Gastroesophageal sphincter (tissue), 4 donors: ENCODE measurements at regions not wholly inside any gene's neighbourhood (a gene's known extent, or its start where the extent isn't known, plus 50 kb on each side); places are given as distances from the start of the nearest gene placed in this dataset.

Source experiments
- ATAC-seq: fragments of 150-250 bp; one replicate; pipeline ENCODE4 v1.9.1; 2016; ENCODE audit warnings: mild to moderate bottlenecking, moderate library complexity
- H3K27ac ChIP-seq, 4 donors: fragments of 200-600 bp; sonication (generic) in 3 of 4; 1 replicate in 3 of 4; 2 replicates in 1 of 4; pipeline ENCODE4 v1.5.1; 2016 to 2019
- H3K27me3 ChIP-seq: fragments of 200-600 bp; sonication (generic); one replicate; pipeline ENCODE4 v1.5.1; 2019
- H3K36me3 ChIP-seq, 2 donors: fragments of 200-600 bp; sonication (generic); one replicate each; pipeline ENCODE4 v1.5.1; 2019; ENCODE audit warnings: control low read depth in 1 of 2
- H3K4me1 ChIP-seq, 3 donors: fragments of 200-600 bp; sonication (generic); 1 replicate in 2 of 3; 2 replicates in 1 of 3; pipeline ENCODE4 v1.5.1; 2016 to 2019; ENCODE audit warnings: control low read depth in 2 of 3
- H3K4me3 ChIP-seq, 2 donors: fragments of 200-600 bp; sonication (generic); one replicate each; pipeline ENCODE4 v1.5.1; 2019; ENCODE audit warnings: mild to moderate bottlenecking in 1 of 2, moderate library complexity in 1 of 2
- H3K9me3 ChIP-seq, 3 donors: fragments of 200-600 bp; sonication (generic); one replicate each; pipeline ENCODE4 v1.5.1; 2017 to 2019; ENCODE audit warnings: control low read depth in 2 of 3
- EP300 ChIP-seq: sonication (generic); formaldehyde crosslinking; IDR thresholded peaks from one replicate; pipeline ENCODE4 v1.6.1; 2017; ENCODE audit warnings: antibody characterized with exemption, mild to moderate bottlenecking
- POLR2A ChIP-seq, 2 donors: fragments of 450-650 bp; IDR thresholded peaks; one replicate each; pipeline ENCODE4 v1.6.1; 2017; ENCODE audit warnings: antibody characterized with exemption in 2 of 2, mild to moderate bottlenecking in 2 of 2, moderate library complexity in 1 of 2
- POLR2AphosphoS5 ChIP-seq: sonication (generic); formaldehyde crosslinking; IDR thresholded peaks from one replicate; pipeline ENCODE4 v1.6.1; 2017; ENCODE audit warnings: antibody characterized with exemption
- WGBS, 2 donors: methylation state at CpG; one replicate each; pipeline ENCODE4 v1.1.5; 2018; ENCODE audit warnings: low coverage in 1 of 2; 5-methylcytosine and 5-hydroxymethylcytosine counted together
- TF ChIP-seq, protein P1 (sequence below), 4 experiments: fragments of 200-600 bp in 2 of 4; fragments of 450-650 bp in 2 of 4; sonication (generic) in 1 of 4; IDR thresholded peaks; one replicate each; pipeline ENCODE4 v1.5.1; 2017 to 2019; ENCODE audit warnings: antibody characterized with exemption in 4 of 4, mild to moderate bottlenecking in 2 of 4, moderate library complexity in 2 of 4

DNA sequence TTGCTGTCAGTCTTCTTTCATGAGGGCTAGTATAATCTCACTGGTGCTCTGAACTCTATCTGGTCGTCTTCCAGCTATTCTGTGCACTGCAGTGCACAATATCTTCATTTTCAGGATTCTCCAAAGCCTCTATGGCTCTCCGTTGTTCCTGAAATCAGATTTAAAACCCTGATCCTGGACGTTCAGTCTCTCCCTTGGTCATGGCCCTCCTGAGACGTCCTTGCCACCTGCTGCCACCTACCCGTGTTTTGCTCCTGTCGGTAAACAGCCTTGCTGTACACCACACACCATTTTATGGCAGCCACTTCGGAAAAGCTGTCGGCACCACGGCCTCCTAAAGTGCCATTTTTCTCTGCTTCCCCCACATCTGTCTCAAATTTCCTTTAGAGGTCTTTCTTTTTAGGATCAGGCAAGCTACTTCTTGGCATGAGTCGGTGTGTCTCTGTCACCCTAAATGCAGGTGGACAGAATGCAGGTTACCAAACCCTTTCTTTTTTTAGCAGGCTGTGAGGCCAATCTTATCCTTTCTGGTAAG is 170.0 kb downstream of the HRH4 start:
- no peak overlapping the region for H3K27ac ChIP-seq
- 74% methylated on average over 10 of the region's 10 CpGs; no CpG with 5 or more reads in 1 of the 2 donors for WGBS, 2 donors
- no peak overlapping the region for H3K4me3 ChIP-seq
- no peak for ATAC-seq
- no peaks in the 10 kb centered on the region for H3K9me3 ChIP-seq
- H3K4me1 ChIP-seq, result no peaks in the 10 kb centered on the region
- H3K27me3 ChIP-seq, result peaks cover 5% of the 10 kb centered on the region
- TF ChIP-seq POLR2AphosphoS5 (no peak), EP300 (no peak), POLR2A (IDR thresholded peaks at IDR 0.05) (no peak)
- TF ChIP-seq, protein P1, sequence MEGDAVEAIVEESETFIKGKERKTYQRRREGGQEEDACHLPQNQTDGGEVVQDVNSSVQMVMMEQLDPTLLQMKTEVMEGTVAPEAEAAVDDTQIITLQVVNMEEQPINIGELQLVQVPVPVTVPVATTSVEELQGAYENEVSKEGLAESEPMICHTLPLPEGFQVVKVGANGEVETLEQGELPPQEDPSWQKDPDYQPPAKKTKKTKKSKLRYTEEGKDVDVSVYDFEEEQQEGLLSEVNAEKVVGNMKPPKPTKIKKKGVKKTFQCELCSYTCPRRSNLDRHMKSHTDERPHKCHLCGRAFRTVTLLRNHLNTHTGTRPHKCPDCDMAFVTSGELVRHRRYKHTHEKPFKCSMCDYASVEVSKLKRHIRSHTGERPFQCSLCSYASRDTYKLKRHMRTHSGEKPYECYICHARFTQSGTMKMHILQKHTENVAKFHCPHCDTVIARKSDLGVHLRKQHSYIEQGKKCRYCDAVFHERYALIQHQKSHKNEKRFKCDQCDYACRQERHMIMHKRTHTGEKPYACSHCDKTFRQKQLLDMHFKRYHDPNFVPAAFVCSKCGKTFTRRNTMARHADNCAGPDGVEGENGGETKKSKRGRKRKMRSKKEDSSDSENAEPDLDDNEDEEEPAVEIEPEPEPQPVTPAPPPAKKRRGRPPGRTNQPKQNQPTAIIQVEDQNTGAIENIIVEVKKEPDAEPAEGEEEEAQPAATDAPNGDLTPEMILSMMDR (IDR thresholded peaks at IDR 0.05), result no peak
- no peaks in the 10 kb centered on the region for H3K36me3 ChIP-seq

DNA sequence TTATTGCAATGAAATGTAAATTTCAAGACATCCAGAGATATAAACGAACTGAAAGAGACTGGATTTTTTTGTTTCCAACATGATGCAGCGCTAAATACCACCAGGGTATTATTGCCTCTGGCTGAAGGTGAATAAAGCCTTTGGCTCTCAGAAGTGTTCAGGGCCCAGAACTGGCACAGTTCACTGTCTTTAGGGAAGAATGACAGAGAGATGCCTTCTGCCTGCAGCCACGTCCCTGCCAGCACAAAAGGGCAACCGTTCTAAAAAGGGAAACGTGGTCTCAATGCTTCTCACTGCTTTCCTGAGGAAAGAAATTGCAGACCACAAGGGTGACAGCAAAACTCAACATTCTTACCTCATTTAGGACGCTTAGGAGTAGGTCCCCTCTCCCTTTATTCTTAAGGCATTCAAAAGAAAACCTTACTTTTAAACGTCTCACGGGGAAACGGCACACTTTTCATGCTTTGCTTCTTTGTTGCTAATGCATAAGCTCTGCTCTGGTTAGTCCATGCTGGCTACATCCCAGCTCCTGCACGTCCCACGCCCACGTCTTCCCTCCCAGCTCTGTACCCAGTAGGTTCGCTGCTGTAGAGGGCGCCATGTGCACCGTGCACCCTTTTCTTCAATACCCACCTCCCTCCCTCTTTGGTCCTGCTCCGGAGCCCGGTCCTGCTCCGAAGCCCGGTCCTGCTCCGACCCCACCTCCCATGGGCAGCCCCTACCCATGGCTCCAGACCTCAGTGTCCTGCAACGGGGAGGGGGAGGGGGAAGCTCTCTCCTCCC is 171.0 kb downstream of the HRH4 start:
- WGBS, 2 donors, result 23 to 40% methylated on average over 6 to 18 of the region's 21 CpGs
- no peaks in the 10 kb centered on the region for H3K9me3 ChIP-seq
- TF ChIP-seq POLR2A (IDR thresholded peaks at IDR 0.05), result no peak
- H3K27ac ChIP-seq, result no peak overlapping the region
- H3K27me3 ChIP-seq, result peaks cover 5% of the 10 kb centered on the region
- H3K36me3 ChIP-seq, result no peaks in the 10 kb centered on the region
- ATAC-seq, result no peak
- no peaks in the 10 kb centered on the region for H3K4me1 ChIP-seq
- no peak overlapping the region for H3K4me3 ChIP-seq

GRCh38 chr18:24632158-24632988 is 171.9 kb downstream of the HRH4 start:
- ATAC-seq, result no peak
- Histone ChIP-seq H3K36me3 (no peaks in the 10 kb centered on the region), H3K27me3 (peaks cover 5% of the 10 kb centered on the region), H3K9me3 (no peaks in the 10 kb centered on the region), H3K4me1 (no peaks in the 10 kb centered on the region), H3K4me3 (no peak overlapping the region), H3K27ac (no peak overlapping the region)
- 85 to 92% methylated on average over 4 to 5 of the region's 15 CpGs for WGBS, 2 donors
- TF ChIP-seq POLR2A (IDR thresholded peaks at IDR 0.05), result no peak
- TF ChIP-seq POLR2AphosphoS5, result no peak
- TF ChIP-seq EP300, result no peak
- TF ChIP-seq, protein P1 (IDR thresholded peaks at IDR 0.05), result no peak

GRCh38 chr18:24633121-24633520 is 172.7 kb downstream of the HRH4 start:
- Histone ChIP-seq H3K36me3 (no peaks in the 10 kb centered on the region), H3K4me3 (no peak overlapping the region), H3K9me3 (no peaks in the 10 kb centered on the region), H3K4me1 (no peaks in the 10 kb centered on the region), H3K27ac (no peak overlapping the region), H3K27me3 (peaks cover 5% of the 10 kb centered on the region)
- 97 to 100% methylated on average over 3 of the region's 3 CpGs for WGBS, 2 donors
- no peak for TF ChIP-seq POLR2A (IDR thresholded peaks at IDR 0.05)
- TF ChIP-seq EP300, result no peak
- TF ChIP-seq, protein P1 (IDR thresholded peaks at IDR 0.05), result no peak
- TF ChIP-seq POLR2AphosphoS5, result no peak
- no peak for ATAC-seq

DNA sequence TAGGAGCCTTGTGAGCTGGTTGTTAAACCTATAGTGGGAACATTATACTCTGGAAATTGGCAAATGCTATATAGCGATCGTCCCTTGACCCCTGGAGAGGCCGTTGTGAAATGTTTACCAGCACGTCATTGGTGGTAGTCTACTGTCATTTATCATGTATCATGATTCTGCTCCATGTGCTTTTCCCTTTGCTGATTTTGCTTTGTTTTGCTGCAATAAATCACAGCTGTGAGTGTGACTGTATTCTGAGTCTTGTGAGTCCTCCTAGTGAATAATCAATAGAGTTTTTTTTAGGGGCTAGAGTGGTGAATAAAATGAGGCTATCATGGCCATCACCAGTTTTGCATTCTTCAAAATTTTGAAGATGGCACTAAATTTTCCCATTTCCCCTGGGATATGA is 189.1 kb downstream of the HRH4 start:
- no peak for ATAC-seq
- H3K4me3 ChIP-seq, result no peak overlapping the region
- H3K27me3 ChIP-seq, result no peaks in the 10 kb centered on the region
- H3K36me3 ChIP-seq, result no peaks in the 10 kb centered on the region
- WGBS, 2 donors, result 31 to 57% methylated on average over 4 of the region's 4 CpGs
- H3K27ac ChIP-seq, result no peak overlapping the region
- H3K4me1 ChIP-seq, result no peaks in the 10 kb centered on the region
- peaks cover 0 to 14% (median 0%) of the 10 kb centered on the region in 3 donors for H3K9me3 ChIP-seq
- TF ChIP-seq, protein P1 (IDR thresholded peaks at IDR 0.05), result no peak
- TF ChIP-seq POLR2AphosphoS5 (no peak), EP300 (no peak), POLR2A (IDR thresholded peaks at IDR 0.05) (no peak)
